Inflammatory macrophage (primary cell): ENCODE measurements at regions not wholly inside any gene's neighbourhood (a gene's known extent, or its start where the extent isn't known, plus 50 kb on each side); places are given as distances from the start of the nearest gene placed in this dataset.
A peak's percentile ranks its signal among the peaks of the same experiment; 100 is the strongest.

ENCODE experiments used
- DNase-seq, 2 donors: peaks; one replicate each; pipeline ENCODE4 v3.0.0-alpha.2; 2020 to 2022

DNA sequence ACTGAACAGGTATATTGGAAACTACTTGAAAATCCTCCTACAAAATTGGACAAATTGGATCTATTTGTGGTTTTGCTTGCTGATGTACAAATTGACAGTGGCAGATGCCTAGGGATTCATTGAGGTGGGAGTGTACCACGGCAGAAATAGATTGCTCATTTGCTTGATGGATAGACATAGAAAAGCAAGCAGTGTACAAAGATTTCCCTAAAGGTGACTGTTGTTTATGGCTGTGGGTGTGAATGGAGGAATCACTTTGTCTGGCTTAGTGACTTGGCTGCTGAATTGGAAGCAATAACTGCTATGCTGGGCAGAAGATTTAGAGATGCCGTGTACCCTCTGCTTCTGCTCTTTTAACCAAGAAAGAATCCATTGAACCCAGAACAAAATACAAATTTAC is 191.0 kb upstream of the GRID2 start:
- no peak for DNase-seq

DNA sequence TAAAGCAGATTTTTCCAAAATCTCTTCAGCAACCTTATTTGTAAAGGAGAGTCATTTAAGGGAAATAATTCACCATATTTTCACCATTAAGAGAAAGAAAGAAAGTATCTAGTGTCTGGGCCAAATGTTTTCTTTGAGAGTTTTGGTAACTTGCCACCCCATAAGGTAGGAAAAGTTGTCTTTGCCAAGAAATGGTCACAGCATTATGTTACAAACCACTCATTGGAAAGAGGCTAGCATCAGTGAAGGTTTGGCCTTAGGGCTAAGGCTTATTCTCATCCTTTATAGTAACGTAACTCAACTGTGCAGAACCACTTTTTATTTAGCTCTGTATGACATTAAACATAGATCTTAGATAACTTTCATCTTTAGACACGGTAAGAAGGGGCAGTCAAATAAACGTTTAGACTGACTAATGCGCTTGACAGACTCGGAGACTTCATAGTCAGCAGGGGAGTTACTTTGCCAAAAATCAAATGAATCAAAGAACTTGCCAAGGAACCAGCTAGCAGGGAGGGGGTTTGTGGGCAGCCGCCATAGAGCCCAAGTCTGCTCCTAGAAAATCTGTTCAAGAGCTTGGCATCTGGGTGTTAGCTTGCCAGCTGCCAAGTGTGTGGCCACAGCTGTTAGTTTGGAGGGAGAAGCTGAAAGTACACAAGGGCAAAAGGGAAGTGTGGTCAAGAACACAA is 182.8 kb upstream of the GRID2 start:
- DNase-seq = no peak

DNA sequence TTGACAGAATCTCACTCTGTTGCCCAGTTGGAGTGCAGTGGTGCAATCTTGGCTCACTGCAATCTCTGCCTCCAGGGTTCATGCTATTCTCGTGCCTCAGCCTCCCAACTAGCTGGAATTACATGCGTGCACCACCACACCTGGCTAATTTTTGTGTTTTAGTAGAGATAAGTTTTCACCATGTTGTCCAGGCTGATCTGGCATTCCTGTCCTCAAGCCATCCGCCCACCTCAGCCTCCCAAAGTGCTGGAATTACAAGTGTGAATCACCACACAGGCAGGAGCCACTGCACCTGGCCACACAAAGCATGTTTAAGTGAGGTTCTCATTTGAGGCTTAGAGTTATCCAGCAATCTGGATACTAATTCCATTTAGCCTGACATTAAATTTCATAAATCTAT is 180.9 kb upstream of the GRID2 start:
- no peak for DNase-seq

DNA sequence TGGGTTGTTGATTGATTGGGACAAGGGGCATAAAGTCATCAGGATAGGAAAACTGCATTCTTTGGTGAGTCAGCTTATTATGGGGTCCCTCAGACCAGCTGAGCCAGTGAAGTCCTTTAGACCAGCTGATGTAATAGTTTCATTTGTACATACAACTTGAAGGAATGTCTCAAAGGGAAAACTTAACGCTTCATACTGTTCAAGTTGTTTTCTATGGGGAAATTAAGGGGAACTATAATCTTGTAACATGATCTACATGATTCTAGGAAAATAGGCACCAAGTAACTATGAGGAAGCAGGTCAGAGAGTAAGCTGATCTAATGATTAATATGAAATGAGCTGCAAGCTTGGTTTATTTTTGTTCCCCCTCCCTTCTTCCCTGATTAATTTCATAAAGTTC is 175.1 kb upstream of the GRID2 start:
- peak in 1 of 2 donors; percentile 61 for DNase-seq

DNA sequence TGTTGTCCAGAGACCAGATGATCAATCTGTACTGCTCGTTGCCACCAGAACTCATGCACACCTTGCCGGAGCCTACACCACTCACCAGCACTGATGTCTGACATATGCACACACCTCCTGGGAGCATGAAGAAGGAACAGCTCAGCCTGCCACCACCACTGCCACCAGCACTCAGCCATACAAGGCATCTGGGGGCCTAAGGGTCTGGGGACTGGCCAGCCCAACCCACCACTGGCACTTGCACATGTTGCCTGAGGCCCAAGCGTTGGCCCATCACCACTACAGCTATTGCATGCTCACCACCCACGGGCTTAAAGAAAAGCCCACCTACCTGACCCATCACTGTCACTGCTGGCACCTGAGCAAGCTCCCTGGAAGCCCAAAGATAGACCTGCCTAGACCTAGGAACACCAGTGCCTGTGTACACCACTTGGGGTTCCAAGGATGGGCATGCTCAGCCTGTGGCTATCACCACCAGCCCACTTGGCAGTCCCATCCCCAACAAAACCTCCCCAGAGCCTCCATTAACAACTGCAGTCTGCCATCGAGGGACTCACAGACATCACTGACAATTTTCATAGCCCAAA is 174.3 kb upstream of the GRID2 start:
- no peak for DNase-seq

DNA sequence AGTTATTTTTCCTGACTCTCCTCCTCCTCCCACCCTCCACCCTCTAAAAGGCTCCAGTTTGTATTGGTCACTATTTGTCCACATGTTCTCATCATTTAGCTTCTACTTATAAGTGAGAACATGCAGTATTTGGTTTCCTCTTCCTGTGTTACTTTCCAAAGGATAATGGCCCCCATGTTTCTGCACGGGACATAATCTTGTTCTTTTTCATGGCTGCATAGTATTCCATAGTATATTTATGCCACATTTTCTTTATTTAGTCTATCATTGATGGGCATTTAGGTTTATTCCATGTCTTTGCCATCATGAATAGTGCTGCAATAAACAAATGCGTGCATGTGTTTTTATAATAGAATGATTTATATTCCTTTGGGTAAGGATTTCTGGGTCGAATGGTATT is 167.3 kb upstream of the GRID2 start:
- DNase-seq = no peak

DNA sequence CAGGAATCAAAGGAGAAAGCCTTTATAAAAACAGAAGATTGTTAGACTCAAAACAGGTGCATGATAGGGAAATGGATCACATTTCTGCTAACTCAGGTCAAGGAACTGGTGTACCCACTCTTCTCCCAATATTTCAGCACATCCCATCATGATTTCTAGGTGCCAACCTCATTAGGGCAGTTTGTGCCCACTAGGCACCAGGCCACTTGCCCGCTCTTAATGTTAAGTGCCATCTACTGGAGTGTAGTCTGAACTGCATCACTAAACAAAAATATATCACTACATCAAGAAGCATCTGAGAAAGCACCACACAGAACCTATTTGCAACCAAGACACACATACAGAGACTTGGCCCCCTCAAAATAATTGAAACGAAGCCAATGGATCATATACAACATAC is 140.4 kb upstream of the GRID2 start:
- DNase-seq = peak in 1 of 2 donors; percentile 3

DNA sequence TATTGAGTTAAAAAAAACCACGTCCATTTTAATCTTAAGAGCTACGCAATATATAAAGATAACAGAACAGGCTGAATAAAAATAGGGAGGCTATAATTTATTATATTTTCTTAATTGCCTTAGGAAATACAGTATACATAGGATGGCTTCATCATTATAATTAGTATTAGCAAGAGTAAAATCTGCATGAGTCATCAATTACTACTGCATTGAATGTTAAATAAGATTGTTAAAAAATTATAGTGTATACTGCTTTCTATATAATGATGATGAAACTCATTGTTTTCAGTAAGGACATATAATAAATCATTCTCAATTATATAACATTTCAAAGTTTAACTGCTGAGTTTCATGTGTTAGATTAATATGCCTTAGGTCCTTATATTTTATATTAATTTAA is 133.4 kb upstream of the GRID2 start:
- DNase-seq = no peak

DNA sequence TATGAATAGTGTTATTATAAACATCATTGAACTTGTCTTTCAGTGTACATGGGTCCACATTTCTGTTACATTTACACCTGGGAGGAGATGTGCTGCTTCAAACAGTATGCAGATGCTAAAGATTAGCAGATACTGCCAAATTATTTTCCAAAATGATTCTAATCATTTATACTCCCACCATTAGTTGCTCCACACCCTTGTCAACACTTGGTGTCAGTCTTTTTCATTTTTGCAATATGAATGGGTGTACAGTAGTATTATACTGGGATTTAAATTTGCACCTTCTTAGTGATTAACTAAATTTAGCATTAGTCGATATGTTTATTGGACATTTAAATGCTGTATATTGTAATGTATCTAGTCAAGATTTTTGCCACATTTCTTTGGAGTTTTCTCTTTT is 131.6 kb upstream of the GRID2 start:
- no peak for DNase-seq

DNA sequence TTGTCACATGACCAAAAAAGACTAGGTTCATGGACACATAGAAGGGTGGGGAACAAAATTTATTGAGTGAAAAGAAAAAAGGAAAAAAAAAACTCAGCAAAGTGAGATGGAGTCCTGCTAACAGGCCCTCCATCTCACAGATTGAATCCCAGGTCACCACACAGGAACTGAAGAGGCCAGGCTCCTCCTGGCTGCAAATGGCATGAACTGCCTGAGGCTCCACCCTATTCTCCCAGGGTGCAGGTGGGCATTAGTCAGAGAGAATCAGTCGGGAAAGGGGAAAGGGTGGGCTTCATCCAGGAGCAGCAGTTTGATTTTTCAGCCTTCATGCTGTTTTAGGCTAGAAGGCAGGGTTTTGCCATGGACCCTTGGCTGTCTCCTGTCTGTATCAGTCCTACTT is 128.5 kb upstream of the GRID2 start:
- no peak for DNase-seq

DNA sequence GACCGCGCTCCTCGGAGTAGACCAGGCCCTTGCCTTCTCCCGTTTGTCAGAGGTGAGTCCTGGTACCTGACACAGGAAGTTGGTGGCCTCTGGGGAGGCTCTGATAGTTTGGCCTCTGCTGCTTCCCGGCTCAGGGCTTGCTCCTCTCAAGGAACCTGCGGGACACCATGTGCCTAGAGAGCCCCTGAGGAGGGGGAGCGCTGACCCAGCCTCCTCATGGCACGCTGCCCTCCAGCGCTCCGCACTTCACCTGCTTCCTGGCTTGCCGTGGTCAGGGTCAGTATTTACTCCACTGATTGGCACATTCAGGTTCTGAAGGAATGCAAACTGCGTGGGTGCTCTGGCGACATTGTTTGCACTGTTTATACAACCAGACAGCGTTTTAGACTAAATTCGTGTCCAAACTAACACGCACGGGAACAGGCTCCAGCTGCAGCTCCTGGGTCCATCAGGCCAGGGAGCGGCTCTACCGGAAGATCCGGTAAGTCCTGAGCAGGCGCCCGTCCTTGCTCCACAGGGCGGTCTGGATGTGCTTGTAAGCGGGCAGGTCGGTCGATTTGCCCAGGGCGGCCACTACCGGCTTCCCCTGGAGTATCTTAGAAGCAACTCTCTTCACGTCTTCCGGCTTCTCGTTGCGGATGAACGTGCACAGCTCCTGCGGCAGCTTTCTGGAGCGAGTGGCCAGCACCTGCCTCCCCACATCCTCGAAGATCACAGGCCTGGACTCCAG is 121.6 kb upstream of the GRID2 start:
- DNase-seq = no peak

DNA sequence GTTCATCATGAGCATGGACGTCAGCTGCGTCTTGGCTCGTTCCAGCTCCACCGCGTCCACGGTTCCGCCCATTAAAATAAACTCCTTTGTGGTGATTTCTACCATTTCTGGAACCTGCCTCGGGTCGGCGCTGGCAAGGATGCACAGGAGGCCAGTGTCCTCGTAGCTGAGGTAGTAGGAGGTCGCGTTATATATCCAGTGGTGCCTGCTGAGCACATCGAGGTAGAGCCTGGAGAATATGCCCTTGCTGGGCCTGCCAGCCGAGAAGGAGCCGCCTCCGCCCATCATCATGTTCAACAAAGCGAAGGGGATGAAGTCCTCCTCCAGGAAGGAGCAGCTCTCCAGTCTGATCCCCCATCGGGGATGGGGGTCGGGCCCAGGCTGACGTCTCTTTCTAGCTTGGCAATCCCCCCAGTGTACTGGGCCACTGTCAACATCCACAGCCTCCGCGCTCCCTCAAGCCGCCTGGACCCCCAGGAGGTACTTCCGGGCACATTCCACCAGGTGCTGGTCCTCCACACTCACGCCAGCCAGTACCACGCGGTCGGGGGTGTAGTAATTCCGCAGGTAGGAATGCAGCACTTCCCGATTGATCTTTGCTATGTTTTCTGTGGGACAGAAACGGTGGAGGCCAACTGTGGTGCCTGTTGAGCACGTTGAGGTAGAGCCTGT is 120.9 kb upstream of the GRID2 start:
- DNase-seq = no peak

DNA sequence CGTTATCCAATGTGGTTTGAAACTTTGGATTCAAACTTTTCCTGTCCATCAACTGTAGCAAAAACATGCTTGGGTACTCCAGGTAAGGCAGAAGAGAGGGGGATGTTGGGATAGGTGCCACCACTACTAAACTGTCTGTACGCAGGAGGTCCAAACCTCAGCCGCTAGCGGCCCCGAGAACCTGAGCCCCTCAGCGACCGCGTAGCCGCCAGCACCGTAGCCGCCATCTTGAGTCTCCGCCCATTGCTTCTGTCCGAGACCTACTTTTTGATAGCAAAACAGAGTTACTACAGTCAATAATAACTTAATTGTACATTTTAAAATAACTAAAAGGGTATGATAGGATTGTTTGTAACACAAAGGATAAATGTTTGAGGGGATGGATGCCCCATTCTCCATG is 119.9 kb upstream of the GRID2 start:
- DNase-seq = no peak

DNA sequence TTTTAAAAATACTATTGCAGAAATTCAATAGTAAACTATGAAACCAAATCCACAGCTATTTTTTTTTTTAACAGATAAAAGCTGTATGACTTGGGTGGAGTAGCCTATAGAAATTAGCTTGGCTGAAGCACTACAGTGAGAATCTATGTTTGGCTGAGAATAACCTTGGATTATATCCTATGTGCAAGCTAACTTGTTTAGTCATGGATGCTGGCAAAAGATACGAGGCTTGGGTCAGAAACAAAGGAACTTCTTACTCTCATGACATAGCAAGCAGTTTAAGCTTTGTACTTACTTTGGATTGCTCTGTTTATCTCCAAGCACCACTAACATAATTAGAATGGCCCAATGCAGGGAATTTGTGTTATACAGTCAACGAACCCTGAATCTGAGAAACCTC is 119.2 kb upstream of the GRID2 start:
- DNase-seq = no peak

DNA sequence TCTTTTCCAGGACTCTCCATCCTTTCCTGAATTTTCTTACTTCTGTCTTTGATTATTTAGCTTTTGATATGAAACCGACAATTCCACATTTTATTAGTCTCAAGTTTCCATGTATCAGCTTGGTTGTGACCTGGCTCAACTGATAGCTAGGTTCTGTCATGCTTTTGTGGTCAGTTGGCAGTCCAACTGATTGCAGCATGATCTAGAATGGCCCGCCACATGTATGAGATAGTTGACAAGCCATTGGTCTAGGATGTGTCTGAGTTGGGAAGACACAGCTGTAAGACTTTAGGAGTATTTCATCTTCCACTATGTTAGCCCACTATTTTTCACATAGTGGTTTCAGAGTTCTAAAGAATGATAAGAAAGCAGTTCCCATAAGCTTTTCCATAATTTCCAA is 117.5 kb upstream of the GRID2 start:
- no peak for DNase-seq

DNA sequence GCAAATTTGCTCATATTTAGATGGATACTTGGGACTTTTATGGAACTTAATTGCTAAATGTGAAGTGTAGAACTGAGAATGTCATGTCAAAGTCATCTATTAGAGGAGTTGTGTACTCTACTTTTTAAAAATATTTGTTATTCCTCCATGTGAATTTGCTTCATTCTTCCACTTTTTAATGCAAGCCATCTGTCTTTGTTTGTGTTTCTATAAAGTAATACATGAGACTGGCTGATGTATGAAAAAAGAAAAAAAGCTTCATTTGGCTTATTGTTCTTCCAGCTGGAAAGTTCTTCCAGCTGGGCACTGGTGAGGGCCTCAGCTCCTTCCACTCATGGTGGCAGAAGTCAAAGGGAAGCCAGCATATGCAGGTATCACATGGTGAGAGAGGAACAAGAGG is 114.6 kb upstream of the GRID2 start:
- no peak for DNase-seq

DNA sequence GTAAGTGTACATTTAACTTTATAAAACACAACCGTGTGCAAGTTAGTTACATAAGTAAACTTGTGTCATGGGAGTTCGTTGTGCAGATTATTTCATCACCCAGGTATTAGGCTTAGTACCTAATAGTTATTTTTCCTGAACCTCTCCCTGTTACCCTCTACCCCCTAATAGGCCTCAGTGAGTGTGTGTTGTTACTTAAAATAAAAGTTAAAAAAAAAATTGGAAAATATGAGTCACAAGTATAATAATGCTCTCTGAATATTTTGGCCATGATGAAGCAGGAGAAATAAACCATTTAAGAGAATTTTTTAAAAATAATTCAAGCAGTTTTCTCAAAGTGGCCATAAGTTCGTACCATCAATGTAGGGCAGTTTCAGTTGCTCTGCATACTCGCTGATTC is 105.1 kb upstream of the GRID2 start:
- DNase-seq = no peak

DNA sequence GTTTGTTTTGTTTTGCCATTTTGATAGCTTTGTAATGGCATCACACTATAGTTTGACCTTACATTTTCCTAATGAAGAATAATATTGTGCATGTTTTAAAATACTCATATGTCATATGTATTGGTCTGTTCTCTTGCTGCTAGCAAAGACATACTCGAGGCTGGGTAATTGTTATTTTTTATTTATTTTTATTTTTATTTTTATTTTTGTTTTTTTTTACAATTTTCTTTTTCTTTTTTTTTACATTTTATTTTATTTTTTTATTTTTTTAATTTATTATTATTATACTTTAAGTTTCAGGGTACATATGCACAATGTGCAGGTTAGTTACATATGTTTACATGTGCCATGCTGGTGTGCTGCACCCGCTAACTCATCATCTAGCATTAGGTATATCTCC is 104.6 kb upstream of the GRID2 start:
- DNase-seq = no peak

DNA sequence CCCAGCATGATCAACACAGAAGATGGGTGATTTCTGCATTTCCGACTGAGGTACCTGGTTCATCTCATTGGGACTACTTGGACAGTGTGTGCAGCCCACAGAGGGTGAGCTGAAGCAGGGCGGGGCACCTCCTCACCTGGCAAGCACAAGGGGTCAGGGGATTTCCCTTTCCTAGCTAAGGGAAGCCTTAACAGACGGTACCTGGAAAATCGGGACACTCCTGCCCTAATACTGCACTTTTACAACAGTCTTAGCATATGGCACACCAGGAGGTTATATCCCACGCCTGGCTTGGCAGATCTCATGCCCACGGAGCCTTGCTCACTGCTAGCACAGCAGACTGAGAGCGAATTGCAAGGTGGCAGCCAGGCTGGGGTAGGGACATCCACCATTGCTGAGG is 92.9 kb upstream of the GRID2 start:
- no peak for DNase-seq

DNA sequence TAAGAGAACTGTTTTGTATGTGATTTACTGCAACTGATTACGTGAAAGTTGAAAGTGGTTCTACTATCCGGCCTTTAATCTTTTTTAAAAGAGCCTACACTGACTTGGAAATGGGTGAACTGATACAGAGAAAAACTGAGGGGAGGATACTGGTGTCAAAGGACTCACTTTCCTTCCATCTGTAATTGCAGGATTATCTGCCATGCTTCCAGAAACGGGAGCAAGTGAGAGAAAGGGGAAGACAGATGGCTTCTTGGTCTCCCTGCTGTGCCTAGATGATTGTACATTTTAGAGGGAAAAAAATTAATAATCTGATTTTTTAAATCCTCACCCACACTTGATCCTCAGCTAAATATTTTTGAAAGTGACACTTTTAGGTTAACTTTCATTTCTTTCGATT is 88.3 kb upstream of the GRID2 start:
- DNase-seq = no peak

DNA sequence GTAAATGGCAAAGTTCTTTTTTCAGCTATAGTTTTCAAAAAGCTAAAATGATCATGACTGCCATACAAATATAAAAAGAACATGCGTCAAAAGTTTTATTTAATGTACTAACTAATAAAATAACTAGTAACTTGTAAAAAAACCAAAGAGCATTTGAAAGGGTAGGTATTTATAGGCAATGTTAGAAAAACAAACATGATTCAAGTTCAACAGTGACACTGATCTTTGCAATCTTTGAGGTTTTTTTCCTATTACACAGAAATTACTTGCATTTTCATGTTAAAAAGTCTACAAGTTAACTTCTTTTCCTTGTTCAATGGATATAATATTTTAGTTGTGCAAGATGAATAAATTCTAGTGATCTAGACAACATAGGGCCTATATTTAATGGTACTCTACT is 72.3 kb upstream of the GRID2 start:
- no peak for DNase-seq

DNA sequence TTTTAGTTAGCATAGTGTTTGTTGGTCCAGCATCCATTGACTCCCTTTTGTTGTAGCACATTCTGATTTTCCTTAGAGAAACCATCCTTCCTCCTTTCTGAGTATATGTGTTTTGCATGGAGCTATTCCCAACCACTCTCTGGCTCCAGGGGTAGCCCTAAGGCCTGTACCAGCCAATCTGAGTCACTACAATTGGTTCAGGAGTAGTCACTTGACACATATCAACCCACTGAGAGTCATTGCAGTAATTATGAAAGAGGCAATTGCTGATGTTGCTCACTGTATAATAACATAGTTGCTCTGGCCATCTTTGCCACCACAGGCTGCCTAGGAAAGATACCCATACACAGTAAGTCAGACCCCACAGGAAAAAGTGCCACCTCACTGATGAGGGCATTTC is 71.2 kb upstream of the GRID2 start:
- no peak for DNase-seq

DNA sequence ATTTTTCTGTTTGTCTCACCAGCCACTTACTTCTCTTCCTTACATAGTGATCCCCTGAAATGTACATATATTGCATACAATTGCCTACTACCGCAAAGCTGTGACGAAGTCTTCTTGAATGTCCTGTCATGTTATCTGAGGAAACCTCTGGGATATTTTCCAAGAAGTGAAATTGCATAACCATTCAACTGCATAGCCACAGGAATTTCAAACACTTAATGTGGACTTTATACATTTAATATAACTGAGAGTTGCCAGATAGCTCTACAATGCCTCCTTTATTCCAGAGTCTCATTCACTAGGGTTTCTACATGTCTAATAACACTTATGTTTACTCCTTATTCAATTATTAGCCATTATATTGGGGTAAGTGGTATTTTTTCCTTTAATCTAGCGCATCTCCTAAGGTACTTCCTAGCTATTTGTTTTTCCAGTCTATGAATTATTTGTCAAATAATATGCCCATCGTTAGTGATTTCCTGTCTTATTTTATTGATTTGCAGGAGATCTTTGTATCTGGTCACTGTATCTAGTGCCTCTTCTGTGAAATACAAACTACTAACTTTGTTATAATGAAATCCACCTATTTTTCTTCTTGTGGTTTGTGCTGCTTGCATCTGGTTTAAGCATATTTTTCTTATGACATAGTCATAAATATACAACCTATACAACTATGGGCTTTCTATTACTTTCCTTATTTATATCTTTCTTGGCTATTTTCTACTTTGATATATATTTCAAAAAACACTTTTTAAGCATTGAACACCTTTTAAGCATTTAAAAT is 69.2 kb upstream of the GRID2 start:
- no peak for DNase-seq
